ENCODE measurements at regions not wholly inside any gene's neighbourhood (a gene's known extent, or its start where the extent isn't known, plus 50 kb on each side); places are given as distances from the start of the nearest gene placed in this dataset.
"Not testable (repeated sequence)": the region's sequence is repeated elsewhere in the genome, so short reads cannot be mapped to it uniquely, and the experiment has no call there.

DNA sequence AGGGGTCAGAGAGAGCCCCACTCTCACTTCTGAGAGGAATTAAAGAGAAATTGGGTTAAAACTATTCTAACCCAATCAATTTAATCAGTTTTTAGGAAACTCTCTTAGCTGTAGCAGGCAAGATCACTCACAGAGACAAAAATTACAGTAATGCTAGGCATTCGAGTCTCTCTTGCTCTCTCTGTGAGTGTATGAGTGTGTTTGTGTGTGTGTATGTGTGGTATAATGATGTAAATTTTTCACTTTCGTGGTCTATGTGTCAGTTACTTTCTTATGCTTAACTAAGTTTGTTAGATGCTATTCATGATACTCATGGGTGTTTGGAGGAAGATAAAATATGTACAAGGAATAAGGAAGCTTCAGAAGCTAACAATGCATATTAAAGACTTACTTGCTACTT is 131.3 kb downstream of the FASLG start:
- Mint-ChIP-seq H3K27me3 (no peaks in the 10 kb centered on the region), H3K4me3 (no peak overlapping the region), H3K4me1 (peaks cover 5% of the 10 kb centered on the region), H3K27ac (no peak overlapping the region), H3K36me3 (ENCODE audit: low read depth) (peaks cover 2% of the 10 kb centered on the region)
- no peak for ATAC-seq
- no peak for DNase-seq
- H3K9me3 ChIP-seq (ENCODE audit: control insufficient read depth, low read length, poor library complexity, severe bottlenecking), result no peaks in the 10 kb centered on the region

GRCh38 chr1:172793823-172794222 is 134.9 kb downstream of the FASLG start:
- Mint-ChIP-seq H3K27ac (no peak overlapping the region), H3K27me3 (no peaks in the 10 kb centered on the region), H3K36me3 (ENCODE audit: low read depth) (peaks cover 2% of the 10 kb centered on the region), H3K4me3 (no peak overlapping the region), H3K4me1 (peaks cover 5% of the 10 kb centered on the region)
- H3K9me3 ChIP-seq (ENCODE audit: control insufficient read depth, low read length, poor library complexity, severe bottlenecking), result no peaks in the 10 kb centered on the region
- no peak for DNase-seq
- no peak for ATAC-seq

- H3K4me1 Mint-ChIP-seq, result no peaks in the 10 kb centered on the region
- H3K27ac Mint-ChIP-seq, result no peak overlapping the region
- H3K9me3 ChIP-seq (ENCODE audit: control insufficient read depth, low read length, poor library complexity, severe bottlenecking), result no peaks in the 10 kb centered on the region
- DNase-seq, result no peak
- no peak overlapping the region for H3K4me3 Mint-ChIP-seq
- no peak for ATAC-seq
- H3K36me3 Mint-ChIP-seq (ENCODE audit: low read depth), result peaks cover 2% of the 10 kb centered on the region
- no peaks in the 10 kb centered on the region for H3K27me3 Mint-ChIP-seq
Observed at GRCh38 chr1:172795741-172796140, 136.8 kb downstream of the FASLG start.

- not testable (repeated sequence) for ATAC-seq; H3K36me3 Mint-ChIP-seq (ENCODE audit: low read depth); H3K27ac Mint-ChIP-seq; H3K4me1 Mint-ChIP-seq; H3K27me3 Mint-ChIP-seq; H3K4me3 Mint-ChIP-seq; DNase-seq; H3K9me3 ChIP-seq (ENCODE audit: control insufficient read depth, low read length, poor library complexity, severe bottlenecking)
Observed at GRCh38 chr1:172799804-172800203, 140.9 kb downstream of the FASLG start.

GRCh38 chr1:172801771-172802322 is 142.9 kb downstream of the FASLG start:
- no peak overlapping the region for H3K4me3 Mint-ChIP-seq

GRCh38 chr1:172809750-172810149 is 150.8 kb downstream of the FASLG start:
- H3K27me3 Mint-ChIP-seq, result no peaks in the 10 kb centered on the region
- H3K27ac Mint-ChIP-seq, result no peak overlapping the region
- peaks cover 3% of the 10 kb centered on the region for H3K4me1 Mint-ChIP-seq
- no peak overlapping the region for H3K4me3 Mint-ChIP-seq
- H3K36me3 Mint-ChIP-seq (ENCODE audit: low read depth), result peaks cover 2% of the 10 kb centered on the region
- ATAC-seq (no peak), DNase-seq (no peak)
- no peaks in the 10 kb centered on the region for H3K9me3 ChIP-seq (ENCODE audit: control insufficient read depth, low read length, poor library complexity, severe bottlenecking)

More at GRCh38 chr1:172801771-172802322, 142.9 kb downstream of the FASLG start:
- Mint-ChIP-seq H3K27ac (no peak overlapping the region), H3K4me1 (peaks cover 3% of the 10 kb centered on the region), H3K36me3 (ENCODE audit: low read depth) (no peaks in the 10 kb centered on the region), H3K27me3 (no peaks in the 10 kb centered on the region)
- H3K9me3 ChIP-seq (ENCODE audit: control insufficient read depth, low read length, poor library complexity, severe bottlenecking), result no peaks in the 10 kb centered on the region
- no peak for DNase-seq
- ATAC-seq, result no peak

DNA sequence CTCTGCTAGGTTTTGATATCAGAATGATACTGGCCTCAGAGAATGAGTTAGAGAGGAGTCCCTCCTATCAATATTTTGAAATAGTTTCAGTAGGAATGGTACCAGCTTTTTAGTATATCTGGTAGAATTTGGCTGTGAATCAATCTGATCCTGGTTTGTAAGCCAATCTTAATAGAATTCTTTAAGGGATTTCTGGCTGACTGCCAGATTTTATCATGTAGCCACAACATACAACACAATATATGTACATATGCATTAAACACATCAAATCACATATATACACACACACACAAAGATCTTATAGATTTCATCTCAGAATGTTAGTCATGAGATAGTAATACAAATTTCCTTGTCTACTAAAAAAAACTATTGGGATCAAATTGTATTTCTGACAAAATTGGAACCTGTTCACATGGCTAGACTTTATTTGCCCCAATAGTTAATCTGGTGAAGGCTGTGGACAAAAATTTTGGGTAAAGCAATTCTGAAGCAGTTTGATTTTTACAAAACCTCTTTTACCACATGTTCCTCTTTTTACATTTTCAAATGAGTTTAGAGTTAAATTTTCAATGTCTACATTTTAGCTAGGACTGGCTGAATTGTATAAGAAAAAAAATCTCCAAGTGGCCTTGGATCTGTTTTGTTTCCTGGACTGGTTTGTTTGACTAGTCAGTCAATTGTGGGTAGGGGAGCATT is 151.7 kb downstream of the FASLG start:
- DNase-seq, result no peak
- Mint-ChIP-seq H3K4me1 (peaks cover 3% of the 10 kb centered on the region), H3K36me3 (ENCODE audit: low read depth) (peaks cover 2% of the 10 kb centered on the region), H3K27ac (no peak overlapping the region), H3K4me3 (no peak overlapping the region), H3K27me3 (no peaks in the 10 kb centered on the region)
- H3K9me3 ChIP-seq (ENCODE audit: control insufficient read depth, low read length, poor library complexity, severe bottlenecking), result no peaks in the 10 kb centered on the region
- ATAC-seq, result no peak

GRCh38 chr1:172811694-172812093 is 152.8 kb downstream of the FASLG start:
- Mint-ChIP-seq H3K27ac (no peak overlapping the region), H3K36me3 (ENCODE audit: low read depth) (peaks cover 2% of the 10 kb centered on the region), H3K4me1 (peaks cover 4% of the 10 kb centered on the region), H3K27me3 (no peaks in the 10 kb centered on the region), H3K4me3 (no peak overlapping the region)
- DNase-seq (no peak), ATAC-seq (no peak)
- no peaks in the 10 kb centered on the region for H3K9me3 ChIP-seq (ENCODE audit: control insufficient read depth, low read length, poor library complexity, severe bottlenecking)

GRCh38 chr1:172812118-172812517 is 153.2 kb downstream of the FASLG start:
- DNase-seq (no peak), ATAC-seq (no peak)
- peaks cover 6% of the 10 kb centered on the region for H3K4me1 Mint-ChIP-seq
- no peaks in the 10 kb centered on the region for H3K9me3 ChIP-seq (ENCODE audit: control insufficient read depth, low read length, poor library complexity, severe bottlenecking)
- H3K27me3 Mint-ChIP-seq, result no peaks in the 10 kb centered on the region
- H3K27ac Mint-ChIP-seq, result no peak overlapping the region
- peaks cover 5% of the 10 kb centered on the region for H3K36me3 Mint-ChIP-seq (ENCODE audit: low read depth)
- no peak overlapping the region for H3K4me3 Mint-ChIP-seq

DNA sequence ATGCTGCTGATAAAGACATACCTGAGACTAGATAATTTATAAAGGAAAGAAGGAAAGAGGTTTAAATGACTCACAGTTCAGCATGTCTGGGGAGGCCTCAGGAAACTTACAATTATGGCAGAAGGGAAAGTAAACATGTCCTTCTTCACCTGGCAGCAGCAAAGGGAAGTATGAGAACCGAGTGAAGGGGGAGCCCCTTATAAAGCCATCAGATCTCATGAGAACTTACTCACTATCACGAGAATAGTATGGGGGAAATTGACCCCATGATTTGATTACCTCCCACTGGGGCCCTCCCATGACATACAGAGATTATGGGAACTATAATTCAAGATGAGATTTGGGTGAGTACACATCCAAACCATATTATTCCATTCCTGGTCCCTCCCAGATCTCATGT is 154.4 kb downstream of the FASLG start:
- DNase-seq, result no peak
- Mint-ChIP-seq H3K27ac (no peak overlapping the region), H3K27me3 (no peaks in the 10 kb centered on the region), H3K36me3 (ENCODE audit: low read depth) (peaks cover 5% of the 10 kb centered on the region), H3K4me3 (no peak overlapping the region), H3K4me1 (peaks cover 10% of the 10 kb centered on the region)
- no peaks in the 10 kb centered on the region for H3K9me3 ChIP-seq (ENCODE audit: control insufficient read depth, low read length, poor library complexity, severe bottlenecking)
- no peak for ATAC-seq

- Mint-ChIP-seq H3K4me3 (no peak overlapping the region), H3K27ac (no peak overlapping the region), H3K4me1 (peaks cover 15% of the 10 kb centered on the region), H3K36me3 (ENCODE audit: low read depth) (peaks cover 5% of the 10 kb centered on the region), H3K27me3 (no peaks in the 10 kb centered on the region)
- no peaks in the 10 kb centered on the region for H3K9me3 ChIP-seq (ENCODE audit: control insufficient read depth, low read length, poor library complexity, severe bottlenecking)
- ATAC-seq (no peak), DNase-seq (no peak)
Observed at GRCh38 chr1:172814428-172814827, 155.5 kb downstream of the FASLG start.

DNA sequence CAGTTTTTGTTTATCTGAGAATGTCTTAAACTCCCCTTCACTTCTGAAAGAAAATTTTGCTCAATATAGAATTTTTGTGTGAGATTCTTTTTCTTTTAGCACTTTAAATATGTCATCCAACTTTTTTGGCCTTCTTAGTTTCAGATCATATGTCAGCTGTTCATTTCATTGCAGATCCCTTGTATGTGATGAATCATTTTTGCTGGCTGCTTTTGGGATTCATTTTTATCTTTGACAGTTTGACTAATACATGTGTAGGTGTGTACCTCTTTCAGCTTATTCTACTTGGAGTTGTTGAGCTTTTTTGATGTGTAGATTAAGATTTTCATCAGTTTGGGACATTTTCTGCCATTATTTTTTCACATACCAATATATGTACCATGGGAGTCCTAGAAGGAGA is 156.8 kb downstream of the FASLG start:
- no peak for DNase-seq
- ATAC-seq, result no peak
- Mint-ChIP-seq H3K4me3 (no peak overlapping the region), H3K27ac (no peak overlapping the region), H3K4me1 (peaks cover 25% of the 10 kb centered on the region), H3K27me3 (no peaks in the 10 kb centered on the region), H3K36me3 (ENCODE audit: low read depth) (peaks cover 5% of the 10 kb centered on the region)
- H3K9me3 ChIP-seq (ENCODE audit: control insufficient read depth, low read length, poor library complexity, severe bottlenecking), result no peaks in the 10 kb centered on the region

GRCh38 chr1:172818841-172819527 is 160.1 kb downstream of the FASLG start:
- Mint-ChIP-seq H3K36me3 (ENCODE audit: low read depth) (peaks cover 2% of the 10 kb centered on the region), H3K27ac (peak overlapping the region; percentile 72), H3K4me3 (peak overlapping the region; percentile 77), H3K27me3 (no peaks in the 10 kb centered on the region), H3K4me1 (peaks cover 25% of the 10 kb centered on the region)
- DNase-seq, result no peak
- peak; percentile 76 for ATAC-seq
- H3K9me3 ChIP-seq (ENCODE audit: control insufficient read depth, low read length, poor library complexity, severe bottlenecking), result no peaks in the 10 kb centered on the region
